Activated naive CD4-positive, alpha-beta T cell treated with anti-CD3 and anti-CD28 coated beads for 36 hours (primary cell): ENCODE measurements at regions not wholly inside any gene's neighbourhood (a gene's known extent, or its start where the extent isn't known, plus 50 kb on each side); places are given as distances from the start of the nearest gene placed in this dataset.
"Not testable (repeated sequence)": the region's sequence is repeated elsewhere in the genome, so short reads cannot be mapped to it uniquely, and the experiment has no call there.

Experiments used
- CTCF ChIA-PET: fragments of 350-600 bp; sonication (Branson Sonifier 250); formaldehyde crosslinking; loops from one replicate; lab custom pipeline; 2021; ENCODE audit warnings: antibody characterized with exemption; lab: Charles Lee
- DNase-seq: peaks from one replicate; pipeline ENCODE4 v3.0.0-alpha.2; 2020
- H3K27ac Mint-ChIP-seq: one replicate; pipeline ENCODE4 v1.8.0; 2021; ENCODE audit warnings: mild to moderate bottlenecking, mixed read lengths
- H3K27me3 Mint-ChIP-seq: one replicate; pipeline ENCODE4 v1.8.0; 2021; ENCODE audit warnings: low read depth, mixed read lengths
- H3K36me3 Mint-ChIP-seq: one replicate; pipeline ENCODE4 v1.8.0; 2021; ENCODE audit warnings: low read depth, mixed read lengths
- H3K4me1 Mint-ChIP-seq: one replicate; pipeline ENCODE4 v1.8.0; 2021; ENCODE audit warnings: low read depth, mixed read lengths
- H3K4me3 Mint-ChIP-seq: one replicate; pipeline ENCODE4 v1.8.0; 2021; ENCODE audit warnings: mild to moderate bottlenecking, moderate library complexity, mixed read lengths
- H3K9me3 Mint-ChIP-seq: one replicate; pipeline ENCODE4 v1.8.0; 2021; ENCODE audit warnings: mixed read lengths
- intact Hi-C: fragments of 100-400 bp; cut with micrococcal nuclease; formaldehyde crosslinking; loops from one replicate; pipeline ENCODE4 v1.15.1; 2023

DNA sequence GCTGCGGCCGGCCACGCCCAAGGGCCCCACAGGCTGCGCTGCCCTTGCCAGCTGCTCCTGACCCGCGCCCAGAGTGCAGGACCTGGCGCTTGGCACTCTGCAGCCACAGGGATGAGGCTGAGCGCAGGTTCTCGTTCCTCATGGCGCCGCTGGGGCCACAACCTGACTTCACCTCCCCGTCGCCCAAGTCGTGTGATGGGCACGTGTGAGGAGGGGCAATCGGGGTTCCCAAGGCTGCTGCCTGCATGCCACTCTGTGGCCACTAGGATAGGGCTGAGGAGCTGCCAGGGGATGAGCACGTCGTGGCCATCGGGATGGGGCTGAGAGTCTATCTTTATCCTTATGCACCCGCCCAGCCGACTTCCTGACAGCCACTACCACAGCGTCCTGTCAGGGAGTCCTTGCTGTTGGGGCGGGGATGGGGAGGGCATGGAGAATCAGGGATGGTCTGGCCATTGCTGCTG, 1890.0 kb upstream of the CDH9 start:
- H3K27me3 Mint-ChIP-seq, DNase-seq, H3K4me1 Mint-ChIP-seq, H3K27ac Mint-ChIP-seq, intact Hi-C loops, CTCF ChIA-PET, H3K36me3 Mint-ChIP-seq, H3K4me3 Mint-ChIP-seq: not testable (repeated sequence)
- peaks cover 10% of the 10 kb centered on the region for H3K9me3 Mint-ChIP-seq

DNA sequence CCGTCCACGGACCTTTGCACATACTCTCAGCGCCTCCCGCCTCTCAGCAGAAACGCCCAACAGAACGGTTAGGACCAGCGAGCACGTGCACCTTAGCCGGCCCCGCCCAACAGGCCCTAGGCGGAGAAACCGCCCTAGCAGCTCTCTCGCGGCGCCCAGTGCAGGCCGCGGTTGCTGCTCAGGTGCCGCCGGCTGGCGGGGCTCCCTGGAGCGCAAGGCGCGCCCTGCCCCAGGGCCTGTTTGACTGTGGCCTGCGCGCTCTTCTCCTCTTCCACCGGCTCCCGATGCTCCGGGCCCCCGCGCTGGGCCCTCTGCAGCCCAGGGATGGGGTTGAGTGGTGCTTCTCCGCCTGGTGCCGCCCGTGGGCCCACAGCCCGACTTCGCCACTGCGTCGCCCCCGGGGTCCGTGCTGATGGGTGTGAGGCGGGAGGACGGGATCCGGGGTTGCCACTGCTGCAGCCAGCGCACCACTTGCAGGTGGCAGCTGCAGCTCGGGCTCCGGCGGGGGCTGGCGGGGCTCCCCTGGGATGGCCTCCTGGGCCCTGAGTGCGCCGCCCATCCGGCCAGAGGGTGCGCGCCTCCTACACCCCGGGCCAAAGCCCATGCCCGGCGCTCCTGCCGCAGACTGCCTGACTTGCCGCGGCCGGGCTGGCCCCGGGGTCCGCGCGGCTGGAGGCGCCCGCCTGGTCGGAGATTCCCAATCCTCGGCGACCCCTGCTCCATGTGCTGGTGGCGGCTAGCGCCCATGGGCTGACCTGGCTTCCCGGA, 1889.4 kb upstream of the CDH9 start:
- Mint-ChIP-seq H3K9me3 (peaks cover 10% of the 10 kb centered on the region), H3K4me3 (no peak overlapping the region), H3K27ac (no peak overlapping the region), H3K36me3 (no peaks in the 10 kb centered on the region), H3K27me3 (no peaks in the 10 kb centered on the region), H3K4me1 (no peaks in the 10 kb centered on the region)
- intact Hi-C loops, result no loop called here
- no peak for DNase-seq
- CTCF ChIA-PET, result no interaction called here

DNA sequence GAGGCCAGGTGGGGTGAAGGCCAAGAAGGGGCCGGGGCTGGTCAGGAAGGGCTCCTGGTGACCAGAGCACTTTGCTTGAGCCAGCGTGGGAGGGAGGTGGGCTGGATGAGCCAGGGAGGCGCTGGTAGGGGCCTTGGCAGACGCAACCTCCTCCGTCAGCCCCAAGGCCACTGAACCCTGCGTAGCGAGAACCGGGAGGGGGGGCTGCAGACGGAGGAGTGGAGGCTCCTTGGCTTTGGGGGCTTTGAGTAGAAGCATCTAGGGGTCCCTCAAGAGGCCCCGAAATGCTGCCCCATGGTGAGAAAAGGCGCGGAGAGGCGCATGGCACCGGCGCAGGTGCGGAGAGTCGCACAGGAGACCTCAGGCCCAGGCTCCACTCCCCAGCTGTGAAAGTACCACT, 1888.0 kb upstream of the CDH9 start:
- CTCF ChIA-PET, result no interaction called here
- Mint-ChIP-seq H3K4me1 (no peaks in the 10 kb centered on the region), H3K36me3 (no peaks in the 10 kb centered on the region), H3K27me3 (no peaks in the 10 kb centered on the region), H3K4me3 (no peak overlapping the region), H3K27ac (no peak overlapping the region), H3K9me3 (peaks cover 10% of the 10 kb centered on the region)
- no peak for DNase-seq
- intact Hi-C loops, result no loop called here

DNA sequence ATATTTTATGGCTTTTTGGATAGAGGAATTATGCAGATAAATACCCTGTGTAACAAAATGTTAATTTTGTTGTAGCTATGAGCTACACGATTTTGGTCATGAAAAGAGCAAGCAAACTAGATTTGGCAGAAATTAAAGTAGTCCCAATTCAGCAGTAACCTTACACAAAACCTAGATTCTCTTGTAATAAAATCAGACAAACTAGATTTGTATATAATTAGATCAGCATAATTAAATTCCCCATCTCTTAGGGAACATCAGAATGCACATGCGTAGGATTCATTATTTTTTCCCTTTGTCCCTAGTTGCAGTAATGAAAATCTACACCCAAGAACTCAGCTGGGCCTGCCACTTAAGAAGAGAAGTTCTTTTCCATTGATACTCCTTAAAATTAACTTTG, 1879.2 kb upstream of the CDH9 start:
- no peaks in the 10 kb centered on the region for H3K4me1 Mint-ChIP-seq
- CTCF ChIA-PET, result no interaction called here
- no peaks in the 10 kb centered on the region for H3K27me3 Mint-ChIP-seq
- no peak overlapping the region for H3K27ac Mint-ChIP-seq
- peaks cover 3% of the 10 kb centered on the region for H3K9me3 Mint-ChIP-seq
- no peaks in the 10 kb centered on the region for H3K36me3 Mint-ChIP-seq
- H3K4me3 Mint-ChIP-seq, result no peak overlapping the region
- intact Hi-C loops, result no loop called here
- no peak for DNase-seq

DNA sequence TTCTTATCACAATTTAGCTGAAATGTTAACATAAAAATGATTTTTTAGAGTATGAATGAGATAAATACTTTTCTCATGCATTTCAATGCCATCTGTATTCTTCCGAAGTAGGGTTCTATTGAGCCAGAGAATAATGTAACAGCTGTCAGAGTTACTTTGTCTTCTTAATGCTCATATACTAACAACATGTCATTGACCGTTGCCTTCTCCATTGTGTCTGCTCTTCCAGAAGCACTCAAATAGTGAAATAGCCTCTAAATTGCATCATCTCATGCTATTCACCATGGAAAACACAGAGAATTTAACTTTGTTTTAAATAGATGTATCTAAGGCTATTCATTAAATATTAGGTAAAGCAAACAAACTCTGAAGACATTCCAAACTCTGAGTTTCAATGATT, 1875.9 kb upstream of the CDH9 start:
- Mint-ChIP-seq H3K9me3 (peaks cover 6% of the 10 kb centered on the region), H3K36me3 (no peaks in the 10 kb centered on the region), H3K27me3 (no peaks in the 10 kb centered on the region), H3K4me1 (no peaks in the 10 kb centered on the region), H3K27ac (no peak overlapping the region), H3K4me3 (no peak overlapping the region)
- CTCF ChIA-PET, result no interaction called here
- intact Hi-C loops, result no loop called here
- DNase-seq, result no peak

DNA sequence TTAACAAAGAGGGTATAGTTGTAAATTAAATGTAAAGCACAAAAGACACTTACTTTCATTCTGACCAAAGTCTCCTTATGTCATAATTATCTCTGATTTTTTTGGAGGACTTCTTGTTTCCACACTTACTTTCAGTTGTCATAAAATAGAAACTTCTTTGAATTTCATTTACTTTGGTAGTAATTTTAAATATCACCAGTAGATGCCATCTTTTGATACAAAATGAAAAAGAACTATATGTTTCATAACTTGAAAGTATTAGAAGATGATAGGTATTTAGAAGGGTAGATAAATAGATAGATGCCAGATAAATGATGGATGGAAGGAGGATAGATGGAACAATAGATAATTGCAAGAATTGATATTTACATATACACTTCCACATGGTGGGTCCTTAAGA, 1865.3 kb upstream of the CDH9 start:
- no peaks in the 10 kb centered on the region for H3K4me1 Mint-ChIP-seq
- no peak overlapping the region for H3K27ac Mint-ChIP-seq
- H3K9me3 Mint-ChIP-seq, result peaks cover 4% of the 10 kb centered on the region
- no peak overlapping the region for H3K4me3 Mint-ChIP-seq
- no peaks in the 10 kb centered on the region for H3K27me3 Mint-ChIP-seq
- intact Hi-C loops, result no loop called here
- H3K36me3 Mint-ChIP-seq, result no peaks in the 10 kb centered on the region
- no peak for DNase-seq
- CTCF ChIA-PET, result no interaction called here

DNA sequence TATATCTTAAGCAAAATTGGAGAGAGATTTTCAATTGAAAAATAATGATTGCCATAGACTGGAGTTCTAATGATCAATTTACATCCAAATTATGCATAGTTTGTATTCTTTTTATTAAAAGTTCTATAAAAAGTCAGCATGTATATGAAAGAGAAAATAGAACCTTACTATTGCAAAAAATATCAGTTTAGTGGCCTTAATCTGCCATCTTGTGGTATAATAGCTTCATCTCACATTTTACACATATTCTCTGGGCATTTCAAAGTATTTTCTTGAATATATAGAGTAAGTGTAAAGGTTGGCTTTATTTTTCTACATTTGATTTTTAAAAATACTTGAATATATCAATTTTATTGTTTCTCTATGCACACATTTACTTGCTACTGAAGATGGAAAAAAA, 1858.6 kb upstream of the CDH9 start:
- H3K4me1 Mint-ChIP-seq, result no peaks in the 10 kb centered on the region
- H3K36me3 Mint-ChIP-seq, result no peaks in the 10 kb centered on the region
- intact Hi-C loops, result no loop called here
- no peak overlapping the region for H3K27ac Mint-ChIP-seq
- no peaks in the 10 kb centered on the region for H3K27me3 Mint-ChIP-seq
- DNase-seq, result no peak
- H3K4me3 Mint-ChIP-seq, result no peak overlapping the region
- CTCF ChIA-PET, result no interaction called here
- H3K9me3 Mint-ChIP-seq, result peaks cover 8% of the 10 kb centered on the region

DNA sequence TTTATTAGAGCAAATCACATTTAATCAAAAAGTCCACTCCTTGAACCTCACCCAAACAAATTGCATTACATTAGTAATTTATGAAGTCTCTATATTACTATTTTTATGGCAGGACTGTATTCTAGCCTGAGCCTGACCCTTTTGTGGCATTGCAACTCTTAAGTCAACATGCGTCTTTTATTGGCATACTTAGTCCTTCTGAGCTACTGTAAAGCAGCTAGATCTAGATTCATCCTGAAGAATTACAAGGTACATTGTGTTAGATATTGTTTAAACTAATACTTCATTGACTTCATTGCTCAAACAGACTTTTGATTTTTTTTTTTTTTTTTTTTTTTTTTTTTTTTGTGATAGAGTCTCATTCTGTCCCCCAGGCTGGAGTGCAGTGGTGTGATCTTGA, 1842.5 kb upstream of the CDH9 start:
- Mint-ChIP-seq H3K36me3 (no peaks in the 10 kb centered on the region), H3K4me1 (no peaks in the 10 kb centered on the region), H3K27me3 (no peaks in the 10 kb centered on the region), H3K27ac (no peak overlapping the region), H3K4me3 (no peak overlapping the region), H3K9me3 (peaks cover 17% of the 10 kb centered on the region)
- intact Hi-C loops, result no loop called here
- DNase-seq, result no peak
- CTCF ChIA-PET, result no interaction called here

DNA sequence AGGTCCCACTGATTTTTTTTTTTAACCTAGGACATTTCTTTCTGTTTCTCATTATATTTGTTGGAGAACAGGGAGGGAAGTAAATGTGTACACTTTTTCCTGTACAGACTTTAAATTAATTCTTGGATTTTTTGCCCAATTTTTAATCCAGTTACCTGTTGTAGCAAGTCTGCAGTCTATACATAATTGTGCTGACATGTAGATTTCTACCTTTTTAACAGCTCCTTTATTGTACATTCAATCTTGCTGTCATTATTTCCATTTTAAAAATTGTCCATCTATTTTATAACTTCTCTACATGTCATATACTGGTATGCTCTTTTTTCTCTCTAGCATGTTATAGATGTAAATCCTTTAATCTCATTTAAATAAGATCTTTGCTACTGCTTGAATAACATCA, 1838.7 kb upstream of the CDH9 start:
- Mint-ChIP-seq H3K4me1 (no peaks in the 10 kb centered on the region), H3K4me3 (no peak overlapping the region), H3K27me3 (no peaks in the 10 kb centered on the region), H3K9me3 (peaks cover 17% of the 10 kb centered on the region), H3K36me3 (no peaks in the 10 kb centered on the region), H3K27ac (no peak overlapping the region)
- CTCF ChIA-PET, result no interaction called here
- intact Hi-C loops, result no loop called here
- no peak for DNase-seq

DNA sequence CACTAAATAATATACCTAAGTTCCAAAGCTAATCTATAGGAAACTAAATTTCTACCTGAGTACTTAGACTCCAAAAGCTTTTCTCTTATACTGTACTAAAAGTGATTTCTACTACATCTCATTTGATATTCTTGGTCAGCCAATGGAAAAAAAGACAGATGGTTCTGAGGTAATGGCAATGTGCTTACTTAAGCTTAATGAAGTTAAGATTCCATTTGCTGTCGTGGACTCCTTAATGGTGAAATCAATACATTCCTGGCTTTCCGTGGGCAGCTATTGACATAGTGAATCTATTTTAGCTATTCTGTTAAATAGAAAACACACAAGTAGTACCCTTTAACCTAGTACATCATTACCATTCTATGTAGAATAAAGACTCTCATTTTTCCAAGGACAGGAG, 1825.6 kb upstream of the CDH9 start:
- CTCF ChIA-PET, result interaction anchor here (0.6 kb wide), 1 partner anchor 15 kb away, joined by 3 read pairs; no protein-coding TSS in a partner anchor
- H3K9me3 Mint-ChIP-seq, result peaks cover 4% of the 10 kb centered on the region
- no peak overlapping the region for H3K4me3 Mint-ChIP-seq
- intact Hi-C loops, result no loop called here
- DNase-seq, result no peak
- no peak overlapping the region for H3K27ac Mint-ChIP-seq
- H3K27me3 Mint-ChIP-seq, result no peaks in the 10 kb centered on the region
- no peaks in the 10 kb centered on the region for H3K4me1 Mint-ChIP-seq
- no peaks in the 10 kb centered on the region for H3K36me3 Mint-ChIP-seq

DNA sequence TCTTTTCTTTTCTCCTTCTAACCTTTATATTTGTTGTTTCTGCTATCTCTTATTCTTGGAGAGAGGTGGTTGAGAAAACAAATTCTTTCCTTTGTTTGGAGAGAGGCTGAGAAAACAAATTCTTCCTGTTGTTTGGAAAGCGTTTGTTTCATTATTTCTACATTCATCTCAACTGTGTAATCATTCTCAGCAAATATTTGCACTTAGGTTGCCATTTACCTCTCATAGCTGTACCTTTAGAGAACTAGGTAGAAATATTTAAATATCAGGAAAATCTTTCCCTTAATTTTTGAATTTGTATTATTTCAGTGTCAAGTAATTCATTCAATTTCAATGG, 1824.4 kb upstream of the CDH9 start:
- Mint-ChIP-seq H3K4me1 (no peaks in the 10 kb centered on the region), H3K27me3 (no peaks in the 10 kb centered on the region), H3K27ac (no peak overlapping the region), H3K9me3 (peaks cover 4% of the 10 kb centered on the region), H3K36me3 (no peaks in the 10 kb centered on the region), H3K4me3 (no peak overlapping the region)
- CTCF ChIA-PET, result no interaction called here
- intact Hi-C loops, result no loop called here
- DNase-seq, result no peak

DNA sequence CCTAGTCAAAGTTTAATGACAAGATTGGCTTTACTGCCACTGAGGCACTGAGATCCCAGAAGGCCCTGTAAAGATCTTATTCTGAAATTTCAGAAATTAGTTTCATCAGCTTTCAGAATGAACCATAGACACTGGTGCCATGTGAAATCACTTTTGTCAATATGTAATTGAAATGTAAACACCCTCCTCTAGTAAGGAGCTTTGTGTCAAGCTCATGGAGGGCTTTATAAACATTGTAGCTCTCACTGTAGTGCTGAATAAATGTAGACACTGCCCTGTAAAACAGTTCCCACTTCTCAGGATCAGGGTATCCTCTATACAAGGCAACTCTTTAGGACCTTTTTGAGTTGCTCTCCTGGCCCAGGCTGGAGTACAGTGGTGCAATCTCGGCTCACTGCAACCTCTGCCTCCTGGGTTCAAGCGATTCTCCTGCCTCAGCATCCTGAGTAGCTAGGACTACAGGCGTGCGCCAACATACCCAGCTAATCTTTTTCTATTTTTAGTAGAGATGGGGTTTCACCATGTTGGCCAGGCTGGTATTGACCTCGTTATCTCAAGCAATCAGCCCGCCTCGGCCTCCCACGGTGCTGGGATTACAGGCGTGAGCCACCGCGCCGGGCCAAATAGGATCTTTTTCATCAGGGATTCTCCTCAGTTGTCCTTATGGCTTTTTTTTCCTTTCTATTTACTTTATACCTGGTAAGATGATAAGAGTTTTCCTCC, 1823.9 kb upstream of the CDH9 start:
- no peaks in the 10 kb centered on the region for H3K36me3 Mint-ChIP-seq
- H3K4me3 Mint-ChIP-seq, result no peak overlapping the region
- DNase-seq, result no peak
- intact Hi-C loops, result no loop called here
- CTCF ChIA-PET, result no interaction called here
- peaks cover 1% of the 10 kb centered on the region for H3K9me3 Mint-ChIP-seq
- H3K27ac Mint-ChIP-seq, result no peak overlapping the region
- no peaks in the 10 kb centered on the region for H3K4me1 Mint-ChIP-seq
- H3K27me3 Mint-ChIP-seq, result no peaks in the 10 kb centered on the region

DNA sequence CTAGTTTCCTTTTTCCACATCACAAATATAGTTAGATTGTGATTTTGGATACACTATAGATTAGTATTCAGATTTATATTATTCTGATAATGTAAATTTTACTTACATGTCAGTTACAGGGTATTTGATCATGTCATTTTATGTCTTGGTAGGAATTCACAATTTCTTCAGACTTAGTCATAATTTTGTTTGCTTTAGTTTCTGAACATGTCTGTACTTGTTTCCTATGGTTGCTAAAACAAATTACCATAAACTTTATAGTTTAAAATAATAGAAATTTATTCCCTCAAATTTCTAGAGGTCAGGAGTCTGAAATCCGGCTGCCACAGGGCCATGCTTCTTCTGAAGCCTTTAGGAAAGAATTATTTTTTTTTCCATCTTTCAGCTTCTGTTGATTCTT, 1817.2 kb upstream of the CDH9 start:
- no peak for DNase-seq
- peaks cover 6% of the 10 kb centered on the region for H3K9me3 Mint-ChIP-seq
- intact Hi-C loops, result no loop called here
- H3K27me3 Mint-ChIP-seq, result no peaks in the 10 kb centered on the region
- no peak overlapping the region for H3K4me3 Mint-ChIP-seq
- no peak overlapping the region for H3K27ac Mint-ChIP-seq
- no peaks in the 10 kb centered on the region for H3K4me1 Mint-ChIP-seq
- H3K36me3 Mint-ChIP-seq, result no peaks in the 10 kb centered on the region
- CTCF ChIA-PET, result no interaction called here
